Sigmoid colon (tissue), 4 donors: ENCODE measurements at regions not wholly inside any gene's neighbourhood (a gene's known extent, or its start where the extent isn't known, plus 50 kb on each side); places are given as distances from the start of the nearest gene placed in this dataset.

ENCODE experiments used
- EP300 ChIP-seq, 4 donors: sonication (generic); formaldehyde crosslinking; IDR thresholded peaks; one replicate each; pipeline ENCODE4 v1.6.1; 2017; ENCODE audit warnings: antibody characterized with exemption in 4 of 4
- POLR2A ChIP-seq, 2 donors: fragments of 450-650 bp; IDR thresholded peaks; one replicate each; pipeline ENCODE4 v1.6.1; 2016; ENCODE audit warnings: antibody characterized with exemption in 2 of 2, mild to moderate bottlenecking in 2 of 2, moderate library complexity in 2 of 2
- POLR2AphosphoS5 ChIP-seq, 4 donors: sonication (generic); formaldehyde crosslinking; IDR thresholded peaks; one replicate each; pipeline ENCODE4 v1.6.1; 2017; ENCODE audit warnings: antibody characterized with exemption in 4 of 4
- TF ChIP-seq, protein P1 (sequence below), 4 experiments: fragments of 450-650 bp in 3 of 4; fragments of 200-600 bp in 1 of 4; IDR thresholded peaks; one replicate each; pipeline ENCODE4 v1.5.1; 2016 to 2019; ENCODE audit warnings: antibody characterized with exemption in 4 of 4, mild to moderate bottlenecking in 3 of 4, moderate library complexity in 2 of 4

DNA sequence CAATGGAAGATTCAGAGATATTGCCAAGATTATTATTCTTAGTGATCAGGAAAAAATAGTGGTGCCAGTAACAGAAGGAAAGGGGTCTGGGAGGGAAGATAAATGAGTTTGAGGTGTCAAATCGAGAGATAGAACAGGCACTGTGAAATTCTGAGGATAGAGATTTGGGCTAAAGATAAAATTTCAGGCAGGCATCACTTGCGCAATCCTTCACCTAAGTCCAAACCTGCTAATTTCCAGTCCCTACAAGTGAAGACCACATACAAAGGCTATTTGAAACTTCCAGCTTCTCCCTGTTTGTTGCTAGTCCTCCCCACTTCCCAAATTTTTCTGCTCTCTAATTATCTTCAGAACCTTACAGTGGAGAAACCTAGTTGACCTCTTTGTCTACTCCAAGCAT lies 494.6 kb downstream of the MAGEE1 start:
- TF ChIP-seq, protein P1, sequence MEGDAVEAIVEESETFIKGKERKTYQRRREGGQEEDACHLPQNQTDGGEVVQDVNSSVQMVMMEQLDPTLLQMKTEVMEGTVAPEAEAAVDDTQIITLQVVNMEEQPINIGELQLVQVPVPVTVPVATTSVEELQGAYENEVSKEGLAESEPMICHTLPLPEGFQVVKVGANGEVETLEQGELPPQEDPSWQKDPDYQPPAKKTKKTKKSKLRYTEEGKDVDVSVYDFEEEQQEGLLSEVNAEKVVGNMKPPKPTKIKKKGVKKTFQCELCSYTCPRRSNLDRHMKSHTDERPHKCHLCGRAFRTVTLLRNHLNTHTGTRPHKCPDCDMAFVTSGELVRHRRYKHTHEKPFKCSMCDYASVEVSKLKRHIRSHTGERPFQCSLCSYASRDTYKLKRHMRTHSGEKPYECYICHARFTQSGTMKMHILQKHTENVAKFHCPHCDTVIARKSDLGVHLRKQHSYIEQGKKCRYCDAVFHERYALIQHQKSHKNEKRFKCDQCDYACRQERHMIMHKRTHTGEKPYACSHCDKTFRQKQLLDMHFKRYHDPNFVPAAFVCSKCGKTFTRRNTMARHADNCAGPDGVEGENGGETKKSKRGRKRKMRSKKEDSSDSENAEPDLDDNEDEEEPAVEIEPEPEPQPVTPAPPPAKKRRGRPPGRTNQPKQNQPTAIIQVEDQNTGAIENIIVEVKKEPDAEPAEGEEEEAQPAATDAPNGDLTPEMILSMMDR (IDR thresholded peaks at IDR 0.05) = no peak
- TF ChIP-seq POLR2A (IDR thresholded peaks at IDR 0.05) (no peak), POLR2AphosphoS5 (IDR thresholded peaks at IDR 0.05) (no peak), EP300 (IDR thresholded peaks at IDR 0.05) (no peak)
